Upper lobe of left lung (tissue), 4 donors: ENCODE measurements at regions not wholly inside any gene's neighbourhood (a gene's known extent, or its start where the extent isn't known, plus 50 kb on each side); places are given as distances from the start of the nearest gene placed in this dataset.

Source experiments
- POLR2A ChIP-seq, 4 donors: fragments of 450-650 bp; IDR thresholded peaks; one replicate each; pipeline ENCODE4 v1.5.1; 2016 to 2017; ENCODE audit warnings: antibody characterized with exemption in 4 of 4, mild to moderate bottlenecking in 2 of 4
- TF ChIP-seq, protein P1 (sequence below), 6 experiments: fragments of 450-650 bp in 4 of 6; fragments of 200-600 bp in 2 of 6; sonication (generic) in 2 of 6; IDR thresholded peaks; one replicate each; pipeline ENCODE4 v1.5.1; 2016 to 2019; ENCODE audit warnings: antibody characterized with exemption in 6 of 6

DNA sequence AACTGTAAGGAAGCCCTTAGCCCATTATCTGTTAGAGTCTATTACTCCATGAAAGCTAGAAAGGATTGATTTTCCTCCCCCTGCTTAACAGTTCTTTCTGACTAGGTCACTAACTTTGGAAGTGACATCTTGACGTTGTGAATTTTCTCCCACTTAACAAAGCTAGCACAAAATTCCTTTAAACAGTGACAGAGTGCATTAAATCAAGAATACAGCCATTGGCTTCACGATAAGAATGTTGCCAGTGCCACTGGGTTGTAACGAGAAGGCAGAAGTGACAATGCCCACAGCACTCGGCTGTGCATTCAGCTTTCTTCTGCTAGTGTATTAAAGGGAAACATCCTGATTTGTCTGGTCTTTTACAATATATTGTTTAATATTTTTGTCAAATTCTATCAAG is 182.7 kb upstream of the DTNBP1 start:
- no peak for TF ChIP-seq POLR2A (IDR thresholded peaks at IDR 0.05)
- TF ChIP-seq, protein P1, sequence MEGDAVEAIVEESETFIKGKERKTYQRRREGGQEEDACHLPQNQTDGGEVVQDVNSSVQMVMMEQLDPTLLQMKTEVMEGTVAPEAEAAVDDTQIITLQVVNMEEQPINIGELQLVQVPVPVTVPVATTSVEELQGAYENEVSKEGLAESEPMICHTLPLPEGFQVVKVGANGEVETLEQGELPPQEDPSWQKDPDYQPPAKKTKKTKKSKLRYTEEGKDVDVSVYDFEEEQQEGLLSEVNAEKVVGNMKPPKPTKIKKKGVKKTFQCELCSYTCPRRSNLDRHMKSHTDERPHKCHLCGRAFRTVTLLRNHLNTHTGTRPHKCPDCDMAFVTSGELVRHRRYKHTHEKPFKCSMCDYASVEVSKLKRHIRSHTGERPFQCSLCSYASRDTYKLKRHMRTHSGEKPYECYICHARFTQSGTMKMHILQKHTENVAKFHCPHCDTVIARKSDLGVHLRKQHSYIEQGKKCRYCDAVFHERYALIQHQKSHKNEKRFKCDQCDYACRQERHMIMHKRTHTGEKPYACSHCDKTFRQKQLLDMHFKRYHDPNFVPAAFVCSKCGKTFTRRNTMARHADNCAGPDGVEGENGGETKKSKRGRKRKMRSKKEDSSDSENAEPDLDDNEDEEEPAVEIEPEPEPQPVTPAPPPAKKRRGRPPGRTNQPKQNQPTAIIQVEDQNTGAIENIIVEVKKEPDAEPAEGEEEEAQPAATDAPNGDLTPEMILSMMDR (IDR thresholded peaks at IDR 0.05), result no peak
